OCI-LY3 (cell line): ENCODE measurements at regions not wholly inside any gene's neighbourhood (a gene's known extent, or its start where the extent isn't known, plus 50 kb on each side); places are given as distances from the start of the nearest gene placed in this dataset.

Experiments used
- EZH2phosphoT487 ChIP-seq: fragments of 200-600 bp; shearing (Covaris generic); IDR thresholded peaks from 2 replicates; pipeline ENCODE4 v1.6.1; 2018; ENCODE audit warnings: antibody characterized with exemption, mixed run types, low read depth
- TF ChIP-seq, protein P1 (sequence below): fragments of 200-600, 300-600 bp; sonication (generic); IDR thresholded peaks from 2 replicates; pipeline ENCODE4 v1.5.1; 2014; ENCODE audit warnings: antibody characterized with exemption, low read length, low read depth

DNA sequence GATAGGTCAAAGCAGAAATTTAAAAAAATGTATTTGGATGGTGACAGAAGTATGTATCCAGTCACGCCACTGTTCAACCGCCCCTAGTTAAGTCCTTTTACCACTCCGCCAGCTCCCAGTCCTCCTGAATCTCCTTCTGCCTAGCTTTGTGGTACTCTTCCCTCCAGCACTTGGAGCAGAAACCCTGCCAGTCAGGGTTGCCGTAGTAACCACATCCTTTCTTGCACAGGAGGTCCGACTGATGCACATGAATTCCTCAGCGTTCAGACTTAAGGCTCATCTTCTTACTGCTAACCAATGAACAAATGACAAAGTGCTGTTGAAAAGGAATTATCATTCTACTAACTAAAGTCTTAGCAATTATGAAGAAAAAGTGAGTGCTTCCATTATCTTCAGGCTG is 175.3 kb upstream of the KCTD7 start:
- TF ChIP-seq, protein P1, sequence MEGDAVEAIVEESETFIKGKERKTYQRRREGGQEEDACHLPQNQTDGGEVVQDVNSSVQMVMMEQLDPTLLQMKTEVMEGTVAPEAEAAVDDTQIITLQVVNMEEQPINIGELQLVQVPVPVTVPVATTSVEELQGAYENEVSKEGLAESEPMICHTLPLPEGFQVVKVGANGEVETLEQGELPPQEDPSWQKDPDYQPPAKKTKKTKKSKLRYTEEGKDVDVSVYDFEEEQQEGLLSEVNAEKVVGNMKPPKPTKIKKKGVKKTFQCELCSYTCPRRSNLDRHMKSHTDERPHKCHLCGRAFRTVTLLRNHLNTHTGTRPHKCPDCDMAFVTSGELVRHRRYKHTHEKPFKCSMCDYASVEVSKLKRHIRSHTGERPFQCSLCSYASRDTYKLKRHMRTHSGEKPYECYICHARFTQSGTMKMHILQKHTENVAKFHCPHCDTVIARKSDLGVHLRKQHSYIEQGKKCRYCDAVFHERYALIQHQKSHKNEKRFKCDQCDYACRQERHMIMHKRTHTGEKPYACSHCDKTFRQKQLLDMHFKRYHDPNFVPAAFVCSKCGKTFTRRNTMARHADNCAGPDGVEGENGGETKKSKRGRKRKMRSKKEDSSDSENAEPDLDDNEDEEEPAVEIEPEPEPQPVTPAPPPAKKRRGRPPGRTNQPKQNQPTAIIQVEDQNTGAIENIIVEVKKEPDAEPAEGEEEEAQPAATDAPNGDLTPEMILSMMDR = no peak
- no peak for TF ChIP-seq EZH2phosphoT487
